Naive B cell (primary cell): ENCODE measurements at regions not wholly inside any gene's neighbourhood (a gene's known extent, or its start where the extent isn't known, plus 50 kb on each side); places are given as distances from the start of the nearest gene placed in this dataset.

ENCODE experiments used
- ATAC-seq, 2 donors: fragments of 150-1000 bp; cut with Tn5 transposase; 2 replicates each; pipeline ENCODE4 v1.10.0; 2021; ENCODE audit warnings: low read depth in 2 of 2, mild to moderate bottlenecking in 2 of 2, moderate library complexity in 2 of 2
- DNase-seq: peaks from one replicate; pipeline ENCODE4 v3.0.0; 2022
- H3K27ac Mint-ChIP-seq, 6 donors: one replicate each; pipeline ENCODE4 v1.8.0; 2020 to 2022; ENCODE audit warnings: mild to moderate bottlenecking in 6 of 6, mixed read lengths in 6 of 6, moderate library complexity in 5 of 6, inconsistent platforms in 2 of 6
- H3K27me3 Mint-ChIP-seq, 3 donors: one replicate each; pipeline ENCODE4 v1.8.0; 2021 to 2022; ENCODE audit warnings: mixed read lengths in 3 of 3, mild to moderate bottlenecking in 1 of 3
- H3K36me3 Mint-ChIP-seq, 2 donors: one replicate each; pipeline ENCODE4 v1.8.0; 2020 to 2022; ENCODE audit warnings: mixed read lengths in 2 of 2, inconsistent platforms in 1 of 2, mild to moderate bottlenecking in 1 of 2
- H3K4me1 Mint-ChIP-seq, 3 donors: one replicate each; pipeline ENCODE4 v1.8.0; 2020 to 2022; ENCODE audit warnings: mixed read lengths in 3 of 3, inconsistent platforms in 1 of 3, mild to moderate bottlenecking in 1 of 3, moderate library complexity in 1 of 3
- H3K4me3 Mint-ChIP-seq, 8 donors: one replicate each; pipeline ENCODE4 v1.8.0; 2020 to 2022; ENCODE audit warnings: mild to moderate bottlenecking in 8 of 8, mixed read lengths in 8 of 8, moderate library complexity in 8 of 8, inconsistent platforms in 2 of 8
- H3K9me3 Mint-ChIP-seq, 7 donors: one replicate each; pipeline ENCODE4 v1.8.0; 2020 to 2022; ENCODE audit warnings: mixed read lengths in 7 of 7, mild to moderate bottlenecking in 5 of 7, inconsistent platforms in 2 of 7, moderate library complexity in 1 of 7

GRCh38 chr7:91661727-91662126 is 218.8 kb downstream of the MTERF1 start:
- no peak for DNase-seq
- H3K27me3 Mint-ChIP-seq, result peaks cover 0 to 7% (median 0%) of the 10 kb centered on the region in 3 donors
- no peaks in the 10 kb centered on the region for H3K36me3 Mint-ChIP-seq
- no peak for ATAC-seq
- no peak overlapping the region for H3K27ac Mint-ChIP-seq
- H3K9me3 Mint-ChIP-seq, result peaks cover 0 to 9% (median 2%) of the 10 kb centered on the region in 7 donors
- H3K4me1 Mint-ChIP-seq, result no peaks in the 10 kb centered on the region
- no peak overlapping the region for H3K4me3 Mint-ChIP-seq

DNA sequence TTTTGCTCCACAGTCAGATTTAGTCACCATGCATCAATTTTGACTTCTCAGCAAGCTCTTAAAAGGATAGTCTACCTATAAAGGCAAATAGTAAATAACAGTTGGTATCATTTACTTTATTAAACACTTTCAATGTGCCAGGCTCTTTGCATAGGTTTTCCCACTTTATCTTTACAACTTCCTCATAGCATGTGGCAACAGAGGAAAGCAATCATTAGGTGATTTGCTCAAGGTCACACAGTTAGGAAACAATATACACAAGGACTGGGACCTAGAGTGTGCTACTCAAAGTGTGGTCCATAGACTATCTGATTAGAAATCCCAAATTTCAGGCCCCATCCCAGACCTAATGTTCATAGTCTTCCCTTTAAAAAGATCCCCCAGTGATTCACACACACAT is 212.3 kb downstream of the MTERF1 start:
- no peak for ATAC-seq
- no peaks in the 10 kb centered on the region for H3K4me1 Mint-ChIP-seq

GRCh38 chr7:91671245-91671644 is 209.3 kb downstream of the MTERF1 start:
- Mint-ChIP-seq H3K27ac (no peak overlapping the region), H3K36me3 (no peaks in the 10 kb centered on the region), H3K27me3 (peaks cover 0 to 3% (median 0%) of the 10 kb centered on the region in 3 donors), H3K9me3 (peaks cover 0 to 5% (median 0%) of the 10 kb centered on the region in 7 donors), H3K4me1 (no peaks in the 10 kb centered on the region), H3K4me3 (no peak overlapping the region)
- DNase-seq, result no peak
- no peak for ATAC-seq

More for the DNA sequence above, 212.3 kb downstream of the MTERF1 start:
- Mint-ChIP-seq H3K4me3 (no peak overlapping the region), H3K9me3 (peaks cover 0 to 9% (median 0%) of the 10 kb centered on the region in 7 donors), H3K27ac (no peak overlapping the region), H3K36me3 (no peaks in the 10 kb centered on the region), H3K27me3 (peaks cover 0 to 3% (median 0%) of the 10 kb centered on the region in 3 donors)
- no peak for DNase-seq

DNA sequence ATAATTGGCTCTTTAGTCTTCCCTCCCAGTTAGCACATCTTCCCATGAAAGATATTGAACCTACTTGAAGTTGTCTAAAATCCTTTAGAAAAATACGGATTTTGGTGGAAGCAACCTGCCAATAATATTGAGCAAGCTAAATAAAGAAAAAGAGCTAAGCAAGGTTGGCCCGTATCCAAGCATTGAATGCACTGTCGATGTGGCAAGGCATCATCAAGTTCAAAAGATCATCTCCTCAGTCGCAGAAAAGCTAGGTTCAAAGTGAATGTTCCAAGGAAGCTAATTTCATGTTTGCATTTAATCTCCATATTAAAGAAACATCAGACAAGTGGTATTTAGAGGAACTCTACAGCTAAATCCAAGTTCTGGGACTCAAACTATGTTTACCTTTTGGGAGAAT is 206.0 kb downstream of the MTERF1 start:
- Mint-ChIP-seq H3K36me3 (peaks cover 0 to 8% of the 10 kb centered on the region in 2 donors), H3K4me1 (no peaks in the 10 kb centered on the region), H3K4me3 (no peak overlapping the region), H3K27ac (no peak overlapping the region), H3K9me3 (peaks cover 4 to 13% (median 8%) of the 10 kb centered on the region in 7 donors), H3K27me3 (no peaks in the 10 kb centered on the region)
- ATAC-seq (no peak), DNase-seq (no peak)

GRCh38 chr7:91681718-91682117 is 198.8 kb downstream of the MTERF1 start:
- Mint-ChIP-seq H3K36me3 (peaks cover 6 to 25% of the 10 kb centered on the region in 2 donors), H3K4me1 (no peaks in the 10 kb centered on the region), H3K4me3 (no peak overlapping the region), H3K27me3 (no peaks in the 10 kb centered on the region), H3K9me3 (peaks cover 21 to 45% (median 31%) of the 10 kb centered on the region in 7 donors), H3K27ac (peak overlapping the region in 1 of 6 donors; percentile 2)
- DNase-seq (no peak), ATAC-seq (no peak)

- H3K9me3 Mint-ChIP-seq, result peaks cover 21 to 46% (median 28%) of the 10 kb centered on the region in 7 donors
- peaks cover 6 to 31% of the 10 kb centered on the region in 2 donors for H3K36me3 Mint-ChIP-seq
- no peak overlapping the region for H3K4me3 Mint-ChIP-seq
- no peak for ATAC-seq
- H3K27me3 Mint-ChIP-seq, result no peaks in the 10 kb centered on the region
- no peak overlapping the region for H3K27ac Mint-ChIP-seq
- no peak for DNase-seq
- no peaks in the 10 kb centered on the region for H3K4me1 Mint-ChIP-seq
Measured at GRCh38 chr7:91683823-91684222, 196.7 kb downstream of the MTERF1 start.

DNA sequence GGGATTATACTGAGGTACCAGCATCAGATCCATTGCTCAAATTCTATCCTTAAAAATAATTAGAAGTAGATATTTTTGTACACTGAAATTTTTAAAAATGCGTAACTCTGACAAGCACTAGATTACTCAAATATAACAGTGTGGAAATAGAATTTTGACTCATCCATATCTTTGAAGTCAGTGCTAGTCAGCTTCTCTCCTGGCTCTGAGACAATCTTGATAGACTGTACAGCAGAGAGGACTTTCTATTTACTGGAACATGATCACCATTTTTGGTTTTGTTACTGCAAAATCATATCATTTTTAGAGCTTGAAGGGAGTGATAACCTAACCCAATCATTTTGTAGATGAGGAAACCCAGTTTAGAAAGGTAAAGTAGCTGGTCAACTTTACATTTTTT is 195.0 kb downstream of the MTERF1 start:
- no peak for ATAC-seq
- Mint-ChIP-seq H3K27ac (no peak overlapping the region), H3K9me3 (peaks cover 8 to 29% (median 16%) of the 10 kb centered on the region in 7 donors), H3K4me3 (no peak overlapping the region), H3K4me1 (no peaks in the 10 kb centered on the region), H3K27me3 (peaks cover 0 to 3% (median 0%) of the 10 kb centered on the region in 3 donors), H3K36me3 (peaks cover 6 to 17% of the 10 kb centered on the region in 2 donors)
- no peak for DNase-seq

DNA sequence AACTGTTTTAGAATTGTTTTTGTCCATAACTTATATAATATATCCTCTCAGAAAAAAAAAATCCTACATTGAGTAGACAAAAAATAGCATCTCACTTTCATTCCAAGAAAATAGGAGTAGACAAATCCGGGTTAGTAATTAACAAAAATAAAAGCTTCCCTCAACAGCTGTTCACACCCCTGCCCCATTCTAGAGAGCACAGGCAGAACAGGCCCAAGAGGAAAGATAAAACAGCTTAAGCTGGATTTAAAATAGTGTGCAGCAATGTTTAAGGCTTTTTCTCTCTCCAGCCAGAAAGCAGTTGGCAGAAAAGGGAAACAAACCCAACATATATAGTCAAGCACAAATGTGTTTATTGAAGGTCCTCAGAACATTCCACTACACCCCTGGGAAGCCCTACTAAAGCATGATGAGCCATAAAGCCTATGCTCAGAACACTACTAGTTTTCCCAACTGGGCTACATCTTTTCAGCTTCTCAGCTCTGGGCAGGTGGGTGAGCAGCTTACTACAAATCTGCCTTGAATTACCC is 189.9 kb downstream of the MTERF1 start:
- Mint-ChIP-seq H3K27me3 (peaks cover 0 to 3% (median 0%) of the 10 kb centered on the region in 3 donors), H3K4me1 (no peaks in the 10 kb centered on the region), H3K4me3 (no peak overlapping the region), H3K27ac (no peak overlapping the region), H3K36me3 (peaks cover 4 to 8% of the 10 kb centered on the region in 2 donors), H3K9me3 (peaks cover 0 to 6% (median 0%) of the 10 kb centered on the region in 7 donors)
- DNase-seq (no peak), ATAC-seq (no peak)

DNA sequence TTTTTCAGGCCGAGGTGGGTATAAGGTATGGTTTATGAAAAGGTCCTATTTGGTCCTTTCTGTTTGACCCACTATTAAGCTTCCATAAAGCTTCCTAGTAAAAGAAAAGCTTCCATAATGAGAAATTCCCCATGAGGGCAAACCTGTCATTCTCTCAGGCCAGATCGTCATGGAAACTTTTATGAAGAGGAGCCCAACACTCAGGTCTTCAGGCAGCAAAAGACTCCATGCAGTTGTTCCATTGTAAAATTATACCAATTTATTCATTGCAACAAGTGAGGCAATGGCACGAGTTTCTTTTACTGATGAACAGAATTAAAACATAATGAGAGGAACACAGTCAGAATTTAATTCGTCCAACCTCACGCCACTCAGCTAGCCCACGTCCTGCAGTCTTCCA is 188.6 kb downstream of the MTERF1 start:
- ATAC-seq (no peak), DNase-seq (no peak)
- no peak overlapping the region for H3K27ac Mint-ChIP-seq
- peaks cover 0 to 10% (median 5%) of the 10 kb centered on the region in 7 donors for H3K9me3 Mint-ChIP-seq
- no peaks in the 10 kb centered on the region for H3K4me1 Mint-ChIP-seq
- H3K36me3 Mint-ChIP-seq, result peaks cover 6 to 8% of the 10 kb centered on the region in 2 donors
- H3K4me3 Mint-ChIP-seq, result no peak overlapping the region
- peaks cover 0 to 5% (median 3%) of the 10 kb centered on the region in 3 donors for H3K27me3 Mint-ChIP-seq

GRCh38 chr7:91692800-91693199 is 187.7 kb downstream of the MTERF1 start:
- DNase-seq, result no peak
- no peak for ATAC-seq
- H3K4me3 Mint-ChIP-seq, result no peak overlapping the region

GRCh38 chr7:91694351-91694841 is 186.1 kb downstream of the MTERF1 start:
- H3K27me3 Mint-ChIP-seq, result peaks cover 0 to 6% (median 2%) of the 10 kb centered on the region in 3 donors
- H3K27ac Mint-ChIP-seq, result no peak overlapping the region
- no peak for DNase-seq
- H3K4me1 Mint-ChIP-seq, result no peaks in the 10 kb centered on the region
- H3K36me3 Mint-ChIP-seq, result peaks cover under 1 to 8% of the 10 kb centered on the region in 2 donors
- no peak for ATAC-seq
- H3K4me3 Mint-ChIP-seq, result no peak overlapping the region
- peaks cover 3 to 10% (median 6%) of the 10 kb centered on the region in 7 donors for H3K9me3 Mint-ChIP-seq

More at GRCh38 chr7:91692800-91693199, 187.7 kb downstream of the MTERF1 start:
- H3K27ac Mint-ChIP-seq, result no peak overlapping the region
- H3K36me3 Mint-ChIP-seq, result peaks cover 4 to 8% of the 10 kb centered on the region in 2 donors
- H3K4me1 Mint-ChIP-seq, result no peaks in the 10 kb centered on the region
- peaks cover 0 to 6% (median 3%) of the 10 kb centered on the region in 3 donors for H3K27me3 Mint-ChIP-seq
- peaks cover 0 to 9% (median 2%) of the 10 kb centered on the region in 7 donors for H3K9me3 Mint-ChIP-seq

- no peak for DNase-seq
- Mint-ChIP-seq H3K4me1 (no peaks in the 10 kb centered on the region), H3K27ac (no peak overlapping the region), H3K36me3 (peaks cover 0 to 4% of the 10 kb centered on the region in 2 donors), H3K4me3 (no peak overlapping the region), H3K27me3 (peaks cover 0 to 5% (median 0%) of the 10 kb centered on the region in 3 donors), H3K9me3 (peaks cover 23 to 44% (median 31%) of the 10 kb centered on the region in 7 donors)
- no peak for ATAC-seq
Measured at GRCh38 chr7:91710881-91711280, 169.6 kb downstream of the MTERF1 start.

- H3K36me3 Mint-ChIP-seq, result no peaks in the 10 kb centered on the region
- no peaks in the 10 kb centered on the region for H3K4me1 Mint-ChIP-seq
- peaks cover 0 to 5% (median 0%) of the 10 kb centered on the region in 3 donors for H3K27me3 Mint-ChIP-seq
- H3K27ac Mint-ChIP-seq, result no peak overlapping the region
- no peak for DNase-seq
- no peak overlapping the region for H3K4me3 Mint-ChIP-seq
- H3K9me3 Mint-ChIP-seq, result peaks cover 15 to 32% (median 22%) of the 10 kb centered on the region in 7 donors
- ATAC-seq, result no peak
Measured at GRCh38 chr7:91713669-91714068, 166.8 kb downstream of the MTERF1 start.

DNA sequence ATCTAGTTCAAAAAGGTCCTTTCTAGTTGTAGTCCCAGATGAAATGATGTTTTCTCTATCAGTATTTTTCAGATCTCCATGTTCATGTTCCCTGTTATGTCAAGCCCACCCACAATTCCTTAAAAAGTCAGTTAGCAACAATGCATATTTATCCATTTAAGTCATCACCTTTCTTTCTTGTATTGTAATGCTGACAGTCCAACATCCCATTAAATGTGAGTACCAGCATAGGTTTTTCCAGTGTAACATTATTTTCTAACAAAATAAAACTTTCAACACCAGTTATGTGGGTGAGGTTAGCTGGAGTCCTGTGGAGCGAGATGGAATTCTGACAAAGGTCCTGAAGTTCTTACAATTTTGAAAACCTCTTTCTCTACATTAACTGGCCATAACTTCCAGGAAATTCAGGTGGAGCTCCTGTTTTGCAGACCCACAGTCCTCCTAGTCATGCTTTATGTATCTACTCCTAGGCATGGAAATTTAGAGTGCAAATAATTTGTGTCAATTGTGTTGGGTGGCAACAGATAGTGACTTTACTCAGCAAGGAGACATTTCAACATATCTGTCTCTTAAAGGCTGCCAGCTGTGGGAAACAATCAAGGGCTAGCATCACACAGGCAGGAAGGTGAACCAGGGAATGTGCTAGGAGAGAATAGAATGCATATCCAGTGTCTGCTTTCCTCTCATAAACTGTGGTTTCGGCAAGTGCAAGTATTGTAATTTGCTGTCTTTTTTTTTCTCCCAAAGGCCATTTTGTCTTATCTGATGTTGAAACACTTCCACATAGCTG is 162.6 kb downstream of the MTERF1 start:
- H3K27me3 Mint-ChIP-seq, result no peaks in the 10 kb centered on the region
- ATAC-seq, result no peak
- H3K9me3 Mint-ChIP-seq, result peaks cover 5 to 30% (median 18%) of the 10 kb centered on the region in 7 donors
- no peaks in the 10 kb centered on the region for H3K4me1 Mint-ChIP-seq
- H3K36me3 Mint-ChIP-seq, result peaks cover 0 to 9% of the 10 kb centered on the region in 2 donors
- no peak overlapping the region for H3K4me3 Mint-ChIP-seq
- no peak for DNase-seq
- no peak overlapping the region for H3K27ac Mint-ChIP-seq
